Neural cell (in vitro differentiated cells): ENCODE measurements at regions not wholly inside any gene's neighbourhood (a gene's known extent, or its start where the extent isn't known, plus 50 kb on each side); places are given as distances from the start of the nearest gene placed in this dataset.

Source experiments
- EZH2 ChIP-seq: fragments of 200-600, 300-800 bp; shearing (Covaris generic), sonication (generic); IDR thresholded peaks from 2 replicates; pipeline ENCODE4 v1.6.1; 2014; ENCODE audit warnings: antibody characterized with exemption, low read length, borderline replicate concordance, mild to moderate bottlenecking; ENCODE audit not compliant: insufficient read depth, poor library complexity, severe bottlenecking
- RAD21 ChIP-seq: fragments of 450-650 bp; conservative IDR thresholded peaks from 2 replicates; pipeline ENCODE4 v1.6.1; 2014; ENCODE audit warnings: antibody characterized with exemption, mild to moderate bottlenecking, moderate library complexity
- TF ChIP-seq, protein P1 (sequence below): fragments of 450-650 bp; IDR thresholded peaks from 2 replicates; pipeline ENCODE4 v1.5.1; 2014; ENCODE audit warnings: antibody characterized with exemption, mild to moderate bottlenecking, moderate library complexity; ENCODE audit not compliant: poor library complexity, severe bottlenecking

- TF ChIP-seq, protein P1, sequence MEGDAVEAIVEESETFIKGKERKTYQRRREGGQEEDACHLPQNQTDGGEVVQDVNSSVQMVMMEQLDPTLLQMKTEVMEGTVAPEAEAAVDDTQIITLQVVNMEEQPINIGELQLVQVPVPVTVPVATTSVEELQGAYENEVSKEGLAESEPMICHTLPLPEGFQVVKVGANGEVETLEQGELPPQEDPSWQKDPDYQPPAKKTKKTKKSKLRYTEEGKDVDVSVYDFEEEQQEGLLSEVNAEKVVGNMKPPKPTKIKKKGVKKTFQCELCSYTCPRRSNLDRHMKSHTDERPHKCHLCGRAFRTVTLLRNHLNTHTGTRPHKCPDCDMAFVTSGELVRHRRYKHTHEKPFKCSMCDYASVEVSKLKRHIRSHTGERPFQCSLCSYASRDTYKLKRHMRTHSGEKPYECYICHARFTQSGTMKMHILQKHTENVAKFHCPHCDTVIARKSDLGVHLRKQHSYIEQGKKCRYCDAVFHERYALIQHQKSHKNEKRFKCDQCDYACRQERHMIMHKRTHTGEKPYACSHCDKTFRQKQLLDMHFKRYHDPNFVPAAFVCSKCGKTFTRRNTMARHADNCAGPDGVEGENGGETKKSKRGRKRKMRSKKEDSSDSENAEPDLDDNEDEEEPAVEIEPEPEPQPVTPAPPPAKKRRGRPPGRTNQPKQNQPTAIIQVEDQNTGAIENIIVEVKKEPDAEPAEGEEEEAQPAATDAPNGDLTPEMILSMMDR, result no peak
- TF ChIP-seq EZH2 (no peak), RAD21 (no peak)
Measured at GRCh38 chr12:113757221-113758002, 208.7 kb downstream of the RBM19 start.
